GM12865 (cell line): ENCODE measurements at regions not wholly inside any gene's neighbourhood (a gene's known extent, or its start where the extent isn't known, plus 50 kb on each side); places are given as distances from the start of the nearest gene placed in this dataset.

Experiments used
- DNase-seq: peaks from one replicate; pipeline ENCODE4 v3.0.0; 2010; ENCODE audit warnings: low read depth
- H3K4me3 ChIP-seq: 2 replicates; pipeline ENCODE4 v1.5.1; 2011; ENCODE audit warnings: mild to moderate bottlenecking, low read depth, low read length, control low read depth
- CTCF ChIP-seq: IDR thresholded peaks from 2 replicates; pipeline ENCODE4 v1.5.1; 2011; ENCODE audit warnings: low read length, control low read depth, low read depth, inconsistent platforms; ENCODE audit not compliant: insufficient read depth; ENCODE audit errors: missing control alignments

- H3K4me3 ChIP-seq, result no peak overlapping the region
- no peak for DNase-seq
- no peak for TF ChIP-seq CTCF
These were observed 86.8 kb downstream of the ZC3H11B start for GRCh38 chr1:219526074-219526473.

GRCh38 chr1:219523411-219523810 lies 89.5 kb downstream of the ZC3H11B start:
- no peak for TF ChIP-seq CTCF
- no peak overlapping the region for H3K4me3 ChIP-seq
- DNase-seq, result no peak

GRCh38 chr1:219521325-219521724 lies 91.6 kb downstream of the ZC3H11B start:
- no peak overlapping the region for H3K4me3 ChIP-seq
- no peak for TF ChIP-seq CTCF
- no peak for DNase-seq

- no peak overlapping the region for H3K4me3 ChIP-seq
- DNase-seq, result no peak
- TF ChIP-seq CTCF, result no peak
These were observed 92.7 kb downstream of the ZC3H11B start for GRCh38 chr1:219520241-219520640.

GRCh38 chr1:219518907-219519248 lies 94.0 kb downstream of the ZC3H11B start:
- no peak overlapping the region for H3K4me3 ChIP-seq
- DNase-seq, result no peak
- TF ChIP-seq CTCF, result no peak

GRCh38 chr1:219518168-219518906 lies 94.6 kb downstream of the ZC3H11B start:
- no peak for DNase-seq
- TF ChIP-seq CTCF, result no peak
- H3K4me3 ChIP-seq, result no peak overlapping the region

- no peak overlapping the region for H3K4me3 ChIP-seq
- DNase-seq, result no peak
- TF ChIP-seq CTCF, result no peak
These were observed 95.9 kb downstream of the ZC3H11B start for GRCh38 chr1:219517031-219517430.
